ENCODE measurements at regions not wholly inside any gene's neighbourhood (a gene's known extent, or its start where the extent isn't known, plus 50 kb on each side); places are given as distances from the start of the nearest gene placed in this dataset.
"Not testable (repeated sequence)": the region's sequence is repeated elsewhere in the genome, so short reads cannot be mapped to it uniquely, and the experiment has no call there.

DNA sequence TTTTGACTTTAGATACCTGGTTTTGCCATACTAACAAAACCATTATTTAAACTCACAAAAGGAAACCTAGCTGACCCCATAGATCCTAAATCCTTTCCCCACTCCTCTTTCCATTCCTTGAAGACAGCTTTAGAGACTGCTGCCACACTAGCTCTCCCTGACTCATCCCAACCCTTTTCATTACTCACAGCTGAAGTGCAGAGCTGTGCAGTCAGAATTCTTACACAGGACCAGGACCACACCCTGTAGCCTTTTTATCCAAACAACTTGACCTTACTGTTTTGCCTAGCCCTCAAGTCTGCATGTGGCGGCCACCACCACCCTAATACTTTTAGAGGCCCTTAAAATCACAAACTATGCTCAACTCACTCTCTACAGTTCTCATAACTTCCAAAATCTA lies 325.1 kb upstream of the KCNMB2 start:
- H3K4me3 ChIP-seq (replicated peaks; ENCODE audit: low read depth, low read length); DNase-seq (ENCODE audit: low read depth): not testable (repeated sequence)

DNA sequence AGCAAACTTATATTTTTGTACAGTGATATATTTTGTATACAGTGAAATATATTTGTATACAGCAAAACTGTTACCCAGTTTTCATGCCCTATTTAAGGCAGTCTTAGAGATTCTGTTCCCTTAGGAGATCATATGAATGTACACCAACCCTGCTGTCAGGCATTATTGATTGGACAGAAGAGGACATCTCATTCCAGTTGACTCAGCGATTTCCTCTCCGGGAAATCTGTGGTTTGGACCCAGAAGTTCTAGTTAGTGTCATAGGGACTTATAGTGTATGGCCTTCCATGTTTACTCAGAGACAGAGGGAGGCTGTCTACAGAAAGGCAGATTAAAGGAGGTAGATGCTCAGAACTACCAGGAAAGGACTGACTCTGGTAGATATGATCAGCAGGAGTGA lies 318.8 kb upstream of the KCNMB2 start:
- TF ChIP-seq, protein P1, sequence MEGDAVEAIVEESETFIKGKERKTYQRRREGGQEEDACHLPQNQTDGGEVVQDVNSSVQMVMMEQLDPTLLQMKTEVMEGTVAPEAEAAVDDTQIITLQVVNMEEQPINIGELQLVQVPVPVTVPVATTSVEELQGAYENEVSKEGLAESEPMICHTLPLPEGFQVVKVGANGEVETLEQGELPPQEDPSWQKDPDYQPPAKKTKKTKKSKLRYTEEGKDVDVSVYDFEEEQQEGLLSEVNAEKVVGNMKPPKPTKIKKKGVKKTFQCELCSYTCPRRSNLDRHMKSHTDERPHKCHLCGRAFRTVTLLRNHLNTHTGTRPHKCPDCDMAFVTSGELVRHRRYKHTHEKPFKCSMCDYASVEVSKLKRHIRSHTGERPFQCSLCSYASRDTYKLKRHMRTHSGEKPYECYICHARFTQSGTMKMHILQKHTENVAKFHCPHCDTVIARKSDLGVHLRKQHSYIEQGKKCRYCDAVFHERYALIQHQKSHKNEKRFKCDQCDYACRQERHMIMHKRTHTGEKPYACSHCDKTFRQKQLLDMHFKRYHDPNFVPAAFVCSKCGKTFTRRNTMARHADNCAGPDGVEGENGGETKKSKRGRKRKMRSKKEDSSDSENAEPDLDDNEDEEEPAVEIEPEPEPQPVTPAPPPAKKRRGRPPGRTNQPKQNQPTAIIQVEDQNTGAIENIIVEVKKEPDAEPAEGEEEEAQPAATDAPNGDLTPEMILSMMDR (IDR thresholded peaks at IDR 0.05; ENCODE audit: low read length, missing control alignments) = no peak
- DNase-seq (ENCODE audit: low read depth) = no peak
- no peak overlapping the region for H3K4me3 ChIP-seq (replicated peaks; ENCODE audit: low read depth, low read length)

DNA sequence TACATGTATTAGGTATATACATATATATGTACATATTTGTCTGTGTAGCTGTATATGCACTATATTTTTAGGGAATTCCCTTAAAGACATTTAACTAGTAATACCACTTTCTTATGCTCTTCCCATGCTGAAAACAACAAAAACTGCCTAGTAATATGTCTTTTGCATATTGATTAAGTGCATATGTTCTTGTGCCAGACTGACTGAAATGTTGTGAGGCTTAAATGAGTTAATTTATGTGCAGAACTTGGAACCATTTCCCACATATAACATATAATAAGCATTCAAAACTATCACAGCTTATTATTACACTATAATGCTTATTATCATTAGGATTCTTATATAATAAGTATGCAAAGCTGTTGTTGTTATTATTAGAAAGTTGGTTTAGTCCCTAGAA lies 318.0 kb upstream of the KCNMB2 start:
- DNase-seq (ENCODE audit: low read depth) = no peak
- H3K4me3 ChIP-seq (replicated peaks; ENCODE audit: low read depth, low read length) = no peak overlapping the region
- TF ChIP-seq, protein P1 (IDR thresholded peaks at IDR 0.05; ENCODE audit: low read length, missing control alignments) = no peak

DNA sequence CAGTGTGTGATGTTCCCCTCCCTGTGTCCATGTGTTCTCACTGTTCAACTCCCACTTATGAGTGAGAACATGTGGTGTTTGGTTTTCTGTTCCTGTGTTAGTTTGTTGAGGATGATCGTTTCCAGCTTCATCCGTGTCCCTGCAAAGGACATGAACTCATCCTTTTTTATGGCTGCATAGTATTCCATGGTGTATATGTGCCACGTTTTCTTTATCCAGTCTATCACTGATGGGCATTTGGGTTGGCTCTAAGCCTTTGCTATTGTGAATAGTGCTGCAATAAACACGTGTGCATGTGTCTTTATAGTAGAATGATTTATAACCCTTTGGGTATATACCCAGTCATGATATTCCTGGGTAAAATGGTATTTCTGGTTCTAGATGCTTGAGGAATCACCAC lies 316.6 kb upstream of the KCNMB2 start:
- DNase-seq (ENCODE audit: low read depth); H3K4me3 ChIP-seq (replicated peaks; ENCODE audit: low read depth, low read length): not testable (repeated sequence)

DNA sequence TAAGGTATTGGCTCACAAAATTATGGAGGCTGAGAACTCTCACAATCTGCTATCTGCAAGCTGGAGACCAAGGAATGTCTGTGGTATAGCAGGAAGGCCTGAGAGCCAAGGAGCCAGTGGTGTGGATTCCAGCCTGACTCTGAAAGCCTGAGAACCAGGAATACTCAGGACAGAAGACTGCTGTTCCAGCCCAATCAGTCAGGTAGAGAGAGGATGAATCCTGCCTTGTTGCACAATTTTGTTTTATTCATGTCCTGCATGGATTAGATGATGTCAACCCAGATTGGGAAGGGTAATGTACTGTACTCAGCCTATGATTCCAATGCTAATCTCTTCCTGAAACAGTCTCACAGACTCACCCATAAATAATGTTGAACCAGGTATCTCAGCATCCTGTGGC lies 312.4 kb upstream of the KCNMB2 start:
- DNase-seq (ENCODE audit: low read depth) = peak; percentile 22
- no peak overlapping the region for H3K4me3 ChIP-seq (replicated peaks; ENCODE audit: low read depth, low read length)
- TF ChIP-seq, protein P1 (IDR thresholded peaks at IDR 0.05; ENCODE audit: low read length, missing control alignments) = no peak

DNA sequence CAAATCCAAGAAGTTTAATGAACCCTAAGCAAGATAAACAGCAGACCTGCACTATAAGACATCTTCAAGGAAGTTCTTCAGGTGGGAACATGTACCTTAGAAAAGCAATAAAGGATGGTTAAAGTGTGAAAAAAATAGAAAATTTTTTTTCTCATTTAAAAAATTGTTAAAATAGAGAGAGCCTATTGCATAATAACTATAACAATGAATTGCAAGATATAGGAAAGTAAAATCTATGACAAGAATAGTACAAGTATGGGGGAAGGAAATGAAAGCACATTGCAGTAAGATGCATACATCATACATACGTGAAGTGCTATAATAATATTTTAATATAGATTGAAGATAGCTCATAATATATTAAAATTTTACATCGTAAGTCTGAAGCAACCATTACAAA lies 310.1 kb upstream of the KCNMB2 start:
- DNase-seq (ENCODE audit: low read depth) = no peak
- TF ChIP-seq, protein P1 (IDR thresholded peaks at IDR 0.05; ENCODE audit: low read length, missing control alignments) = no peak
- H3K4me3 ChIP-seq (replicated peaks; ENCODE audit: low read depth, low read length) = no peak overlapping the region

DNA sequence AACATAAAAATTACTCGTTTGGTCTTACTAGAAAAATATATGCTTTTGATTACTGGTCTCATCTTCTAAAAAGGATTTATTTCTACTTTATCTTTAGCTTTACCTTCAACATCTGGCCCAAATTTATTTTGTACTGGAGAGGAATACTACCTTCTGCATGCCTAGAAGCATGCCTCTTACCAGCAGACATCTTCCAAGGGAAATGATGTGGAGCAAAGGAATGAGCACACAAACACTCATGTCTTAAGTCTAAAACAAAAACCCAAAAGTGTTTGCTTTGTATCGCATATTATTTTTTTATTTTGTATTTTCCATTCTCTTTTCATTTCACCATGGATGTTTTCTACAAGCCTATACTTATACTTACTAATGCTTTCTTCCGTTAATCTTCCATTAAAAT lies 304.6 kb upstream of the KCNMB2 start:
- DNase-seq (ENCODE audit: low read depth) = no peak

DNA sequence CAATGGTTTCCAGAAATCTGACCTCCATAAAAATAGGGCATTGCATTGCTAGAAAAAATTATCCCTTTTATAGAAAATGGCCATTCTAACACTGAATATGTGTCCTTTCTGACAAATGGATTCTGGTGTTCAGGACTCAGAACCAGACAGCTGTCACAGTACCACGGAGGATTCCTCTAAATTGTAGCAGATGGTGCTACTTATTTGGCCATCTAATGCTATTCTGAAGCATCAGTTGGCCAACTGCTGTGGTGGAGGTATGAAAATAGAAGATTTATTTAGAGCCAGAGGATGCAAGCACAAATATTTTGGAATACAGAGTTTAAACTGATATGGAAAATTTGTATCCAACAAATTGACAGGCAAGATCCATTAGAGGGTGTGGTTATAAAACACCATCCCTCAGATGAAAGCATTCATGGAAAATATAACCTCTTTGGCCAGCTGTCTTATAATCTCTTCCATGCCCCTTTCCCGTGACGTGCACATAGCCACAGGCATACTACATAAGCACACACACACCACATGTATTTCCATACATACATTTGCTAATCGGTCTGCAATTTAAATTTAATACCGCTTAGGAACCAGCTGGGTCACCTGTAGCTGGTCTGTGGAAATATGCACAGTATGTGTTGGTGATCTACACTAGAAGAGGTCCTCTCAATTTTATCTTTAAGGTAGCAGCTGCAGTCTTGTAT lies 302.7 kb upstream of the KCNMB2 start:
- TF ChIP-seq, protein P1 (IDR thresholded peaks at IDR 0.05; ENCODE audit: low read length, missing control alignments) = no peak
- no peak for DNase-seq (ENCODE audit: low read depth)
- H3K4me3 ChIP-seq (replicated peaks; ENCODE audit: low read depth, low read length) = no peak overlapping the region

More for the DNA sequence above, 304.6 kb upstream of the KCNMB2 start:
- TF ChIP-seq, protein P1 (IDR thresholded peaks at IDR 0.05; ENCODE audit: low read length, missing control alignments) = no peak
- H3K4me3 ChIP-seq (replicated peaks; ENCODE audit: low read depth, low read length) = no peak overlapping the region

All from fibroblast of pulmonary artery (primary cell).